Right lung (tissue), 2 donors: ENCODE measurements at regions not wholly inside any gene's neighbourhood (a gene's known extent, or its start where the extent isn't known, plus 50 kb on each side); places are given as distances from the start of the nearest gene placed in this dataset.

Source experiments
- DNase-seq, 2 donors: peaks; one replicate each; pipeline ENCODE4 v3.0.0-alpha.2; 2013

GRCh38 chr2:43086451-43087221, 139.8 kb downstream of the ZFP36L2 start:
- peak; percentile 71 to 77 for DNase-seq

DNA sequence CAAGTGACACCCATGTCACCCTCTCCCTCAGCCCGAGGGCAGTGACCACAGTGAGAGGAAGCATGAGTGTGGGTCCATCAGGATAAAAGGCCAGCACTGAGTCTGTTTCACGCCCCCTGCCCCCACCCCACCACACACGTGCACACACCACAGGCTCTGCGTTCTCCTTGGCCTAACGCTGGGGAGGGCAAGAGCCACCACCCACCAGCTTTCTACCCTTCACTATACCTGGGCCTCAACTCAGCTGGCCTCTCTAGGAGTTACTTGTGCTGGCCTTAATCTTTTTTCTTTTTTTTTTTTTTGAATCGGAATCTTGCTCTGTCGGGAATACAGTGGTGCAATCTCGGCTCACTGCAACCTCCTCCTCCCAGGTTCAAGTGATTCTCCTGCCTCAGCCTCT, 140.5 kb downstream of the ZFP36L2 start:
- DNase-seq: no peak

- no peak for DNase-seq
Observed at GRCh38 chr2:43085505-43085904, 140.9 kb downstream of the ZFP36L2 start.

GRCh38 chr2:43084699-43085091, 141.7 kb downstream of the ZFP36L2 start:
- no peak for DNase-seq

DNA sequence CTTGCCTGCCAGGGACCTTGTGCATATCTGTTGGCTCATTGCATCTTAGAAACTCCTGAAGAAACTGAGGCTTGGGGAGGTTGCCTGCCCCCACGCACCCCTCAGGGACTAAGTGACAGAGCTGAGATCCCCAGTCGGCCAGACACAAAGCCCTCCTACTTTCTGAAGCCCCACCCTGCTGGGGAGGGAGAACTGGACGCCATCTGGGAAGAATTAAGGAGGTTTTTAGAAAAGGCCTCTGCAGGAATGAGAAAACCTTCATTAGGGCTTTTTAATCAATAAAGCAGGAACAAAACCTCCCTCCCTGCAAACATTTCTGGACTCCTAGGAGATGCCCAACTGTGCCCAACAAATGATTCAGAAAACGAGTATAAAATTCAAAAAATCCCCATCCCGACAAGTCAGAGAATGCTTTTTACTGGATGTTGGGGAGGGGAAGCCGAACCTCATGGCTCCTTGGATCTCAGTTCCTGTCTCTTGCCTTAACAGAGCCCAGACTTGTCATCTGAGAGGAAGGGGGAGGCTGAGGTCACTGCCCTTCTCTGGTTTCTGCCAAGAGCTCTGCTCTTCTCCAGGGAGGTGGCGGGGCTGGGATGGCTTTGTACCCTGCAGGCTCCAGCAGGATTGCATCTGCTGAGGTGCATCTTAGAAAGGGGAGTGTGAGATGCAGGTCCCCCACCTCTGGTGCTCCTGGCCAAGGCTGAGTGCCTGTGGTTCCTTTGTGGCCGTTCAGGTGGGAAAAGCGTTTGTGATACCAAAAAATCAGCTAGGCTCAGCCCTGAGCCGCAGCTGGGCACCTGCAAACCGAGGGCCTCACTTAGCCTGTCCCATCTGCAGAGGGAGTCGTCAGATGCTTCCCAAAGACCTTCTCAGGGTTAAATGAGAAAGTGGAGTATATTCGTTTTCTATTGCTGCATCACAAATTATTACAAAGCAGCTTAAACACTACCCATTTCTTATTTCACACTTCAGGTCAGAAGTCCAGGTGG, 142.4 kb downstream of the ZFP36L2 start:
- DNase-seq: no peak

- no peak for DNase-seq
Observed at GRCh38 chr2:43082903-43083677, 143.3 kb downstream of the ZFP36L2 start.

DNA sequence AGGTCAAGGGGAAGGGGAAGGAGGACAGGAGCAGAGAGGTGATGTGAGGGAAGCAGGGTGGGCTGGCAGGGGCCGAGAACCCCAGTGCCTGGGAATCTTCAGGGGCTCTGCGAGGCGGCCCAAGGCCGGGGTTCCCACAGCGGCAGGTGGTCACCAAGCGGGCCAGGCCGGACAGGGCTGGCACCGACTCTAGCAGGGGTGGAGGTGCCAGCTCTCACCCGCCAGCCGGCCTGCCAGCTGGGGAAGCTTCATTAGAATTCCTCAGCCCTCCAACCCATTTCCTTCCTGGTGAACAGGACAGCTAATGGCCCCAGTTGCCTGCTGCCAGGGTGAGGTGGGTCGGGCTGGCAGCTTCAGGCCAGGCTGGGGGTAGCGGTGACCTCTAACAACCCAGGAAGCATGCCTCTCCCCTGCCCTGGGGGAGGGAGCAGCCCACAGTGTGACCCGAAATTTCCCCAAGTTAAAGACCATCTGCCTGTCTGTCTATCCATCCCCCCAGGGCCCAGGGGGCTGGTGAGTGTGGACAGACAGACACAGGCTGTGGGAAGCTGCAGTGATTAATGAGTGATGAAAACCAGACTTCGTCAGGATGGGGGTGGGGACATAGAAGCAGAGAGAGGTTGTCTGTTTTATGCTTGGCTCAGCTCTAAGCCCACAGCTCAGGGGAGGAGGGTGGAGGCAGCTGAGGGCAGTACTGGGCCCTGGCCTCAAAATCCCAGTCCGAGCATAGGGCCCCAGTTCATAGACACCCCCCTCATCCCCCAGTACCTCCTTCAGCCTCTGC, 144.1 kb downstream of the ZFP36L2 start:
- DNase-seq: no peak

GRCh38 chr2:43081131-43081765, 145.2 kb downstream of the ZFP36L2 start:
- DNase-seq: no peak

DNA sequence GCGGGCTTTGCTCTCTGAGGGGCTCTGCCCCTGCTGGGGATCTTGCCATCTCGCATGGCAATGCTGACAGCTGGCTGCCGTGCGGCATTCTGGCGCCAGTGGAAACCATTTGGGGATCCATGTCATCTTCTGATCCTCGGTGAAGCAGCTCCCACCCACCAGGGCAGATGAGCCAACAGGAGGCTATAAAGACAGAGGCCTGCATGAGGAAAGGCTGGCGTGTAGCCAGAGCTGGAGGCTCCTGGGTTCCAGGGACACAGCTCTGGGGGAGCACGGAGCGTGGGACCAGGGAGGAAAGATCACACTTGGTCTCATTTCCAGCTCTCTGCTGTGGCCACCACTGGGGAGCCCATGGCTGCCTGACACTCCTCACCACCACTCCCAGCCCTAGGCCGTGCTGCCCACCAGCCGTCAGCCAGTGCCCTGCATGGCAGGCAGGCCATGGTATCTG, 145.8 kb downstream of the ZFP36L2 start:
- no peak for DNase-seq

DNA sequence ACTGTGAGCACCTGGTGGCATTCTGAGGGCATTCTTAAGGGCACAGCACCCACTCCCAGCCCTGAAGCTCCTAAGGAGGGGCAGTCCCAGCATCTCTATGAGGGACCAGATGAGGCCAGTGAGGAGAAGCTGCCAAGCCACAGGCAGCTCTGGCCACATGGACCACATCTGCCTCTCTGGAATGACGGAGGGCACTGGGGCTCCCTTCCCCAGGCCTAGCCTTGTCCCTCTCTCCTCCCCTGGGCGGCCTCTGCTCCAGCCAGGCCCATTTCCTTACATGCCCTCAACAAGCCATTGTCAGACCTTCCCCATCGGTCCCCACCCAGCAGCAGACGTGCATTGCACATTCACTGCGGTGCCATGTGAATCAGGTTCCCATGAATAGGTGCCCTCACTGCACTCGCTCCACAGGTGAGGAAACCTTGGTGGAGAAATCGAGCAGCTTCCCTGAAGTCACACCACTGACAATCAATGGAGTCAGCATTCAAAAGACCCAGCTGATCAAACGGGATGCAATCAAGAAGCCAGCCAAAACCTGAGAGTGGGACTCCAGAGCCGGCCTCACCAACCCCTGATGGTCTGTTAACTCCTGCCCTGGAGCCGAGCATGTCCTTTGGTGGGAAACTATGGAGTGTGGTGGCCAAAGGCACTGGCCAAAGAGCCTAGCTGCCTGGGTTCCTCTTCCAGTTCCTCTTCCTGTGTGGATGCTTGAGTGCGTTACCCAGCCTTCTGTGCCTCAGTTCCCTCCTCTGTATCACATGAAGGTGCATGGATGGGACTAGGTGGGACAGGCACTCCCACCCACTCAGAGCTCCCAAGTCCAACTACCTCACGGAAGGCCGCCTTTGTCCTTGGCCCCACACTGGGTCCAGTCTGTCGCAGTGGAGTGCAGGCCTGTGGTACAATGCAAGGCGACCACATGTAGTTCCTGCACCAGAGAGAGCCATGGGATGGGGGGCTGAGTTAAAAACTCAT, 147.3 kb downstream of the ZFP36L2 start:
- no peak for DNase-seq

DNA sequence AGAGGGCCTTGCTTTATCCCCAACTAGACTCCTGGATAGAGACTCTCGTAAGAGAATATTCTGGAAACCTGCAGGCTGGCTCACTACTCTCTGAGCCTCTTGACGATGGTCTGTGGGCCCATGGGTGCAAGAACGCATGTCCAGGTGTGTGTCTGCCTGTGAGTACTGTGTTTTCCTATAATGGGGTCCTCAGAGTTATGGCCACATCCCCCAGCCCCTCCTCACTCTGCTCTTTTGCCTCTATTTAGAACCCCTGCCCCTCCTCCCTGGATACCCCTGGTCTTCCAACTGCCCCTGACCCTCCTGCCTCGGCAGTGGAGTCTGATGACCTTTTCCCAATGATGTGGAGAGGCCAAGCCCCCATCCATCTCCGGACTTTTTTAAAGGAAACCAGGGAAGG, 148.1 kb downstream of the ZFP36L2 start:
- no peak for DNase-seq

DNA sequence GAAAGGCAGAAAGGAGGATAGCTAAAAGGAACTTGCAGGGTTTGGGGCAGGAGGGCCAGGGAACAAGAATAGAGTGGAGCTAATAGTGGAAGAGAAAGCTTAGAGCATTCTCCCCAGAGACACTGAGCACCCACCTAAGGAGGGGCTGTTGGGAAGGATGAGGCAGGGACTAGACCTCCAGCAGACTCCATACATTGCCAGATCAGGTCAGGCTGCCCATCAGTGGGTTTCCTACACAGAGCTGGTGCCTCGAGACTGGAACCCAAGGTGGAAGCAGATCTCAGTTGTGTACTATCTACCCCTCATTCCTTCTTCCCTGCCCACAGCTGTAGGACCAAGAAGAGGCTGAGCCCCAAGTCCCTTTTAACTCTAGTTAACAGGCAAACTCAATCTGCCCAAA, 148.5 kb downstream of the ZFP36L2 start:
- no peak for DNase-seq

DNA sequence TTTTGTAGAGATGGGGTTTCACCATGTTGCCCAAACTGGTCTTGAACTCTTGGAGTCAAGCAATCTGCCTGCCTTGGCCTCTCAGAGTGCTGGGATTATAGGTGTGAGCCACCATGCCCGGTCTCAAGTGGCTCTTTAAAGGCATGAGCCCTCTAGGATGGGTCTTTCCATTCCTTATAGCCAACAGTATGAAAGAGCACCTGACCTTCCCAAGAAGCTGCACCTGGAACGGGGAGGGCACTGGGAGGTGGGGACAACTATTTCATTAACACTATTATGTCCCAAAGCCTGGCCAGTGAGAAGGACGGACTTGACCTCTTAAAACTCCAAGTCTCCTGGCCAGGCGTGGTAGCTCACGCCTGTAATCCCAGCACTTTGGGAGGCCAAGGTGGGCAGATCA, 149.7 kb downstream of the ZFP36L2 start:
- no peak for DNase-seq

DNA sequence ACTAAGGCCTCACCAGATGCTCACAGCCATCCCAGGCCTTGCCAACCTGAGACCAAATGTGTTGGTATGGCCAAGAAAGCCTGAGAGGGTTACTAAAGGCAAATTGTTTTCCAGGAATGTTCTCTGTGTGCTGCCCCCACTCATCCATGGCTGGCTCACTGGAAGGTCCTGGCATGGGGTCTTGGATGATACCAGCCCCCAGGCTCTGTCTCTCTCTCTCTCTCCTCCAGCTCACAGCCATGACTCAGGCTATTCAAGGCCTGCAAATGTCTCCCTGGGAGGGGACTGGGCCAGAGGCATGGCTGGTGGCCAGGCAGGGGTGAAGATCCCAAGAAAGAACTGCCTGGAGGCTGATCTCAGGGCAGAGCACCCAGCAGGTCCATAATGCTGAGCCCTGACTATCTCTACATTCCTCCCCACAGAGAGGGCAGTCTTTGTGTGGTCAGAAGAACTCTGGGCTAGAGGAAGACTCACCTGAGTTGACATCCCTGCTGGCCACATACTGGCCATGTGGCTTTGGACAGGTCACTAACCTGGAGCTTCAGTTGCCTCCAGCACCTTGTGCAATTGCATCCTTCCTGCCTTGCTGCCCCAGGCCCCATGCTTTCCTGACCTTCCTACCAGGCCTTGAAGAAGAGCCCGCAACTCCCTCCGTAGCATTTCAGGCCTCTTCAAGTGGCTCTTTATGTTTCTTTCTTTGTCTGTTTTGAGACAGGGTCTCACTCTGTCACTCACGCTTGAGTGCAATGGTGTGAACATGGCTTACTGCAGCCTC, 150.4 kb downstream of the ZFP36L2 start:
- DNase-seq: no peak

- peak; percentile 84 to 90 for DNase-seq
Observed at GRCh38 chr2:43075054-43075593, 151.3 kb downstream of the ZFP36L2 start.

GRCh38 chr2:43074592-43075053, 151.8 kb downstream of the ZFP36L2 start:
- DNase-seq: no peak

DNA sequence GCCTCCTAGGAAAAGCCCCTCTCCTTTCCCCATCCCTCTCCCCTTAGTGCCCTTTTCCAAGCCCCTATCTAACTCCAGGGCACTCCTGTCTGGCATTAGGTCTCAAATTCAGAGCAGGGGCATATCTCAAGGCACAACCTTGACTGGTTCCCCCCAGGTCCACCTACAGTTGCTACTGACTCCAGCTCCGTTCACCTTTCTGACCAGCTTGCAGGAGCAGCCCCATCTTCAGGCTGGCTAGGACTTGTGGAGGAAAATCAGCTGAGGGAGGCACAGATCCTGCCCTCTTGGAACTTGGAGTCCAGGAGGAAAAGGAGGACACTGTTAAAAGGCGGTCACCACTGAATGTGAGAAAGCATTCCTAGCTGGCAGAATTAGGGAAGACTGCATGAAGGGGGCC, 152.4 kb downstream of the ZFP36L2 start:
- no peak for DNase-seq

DNA sequence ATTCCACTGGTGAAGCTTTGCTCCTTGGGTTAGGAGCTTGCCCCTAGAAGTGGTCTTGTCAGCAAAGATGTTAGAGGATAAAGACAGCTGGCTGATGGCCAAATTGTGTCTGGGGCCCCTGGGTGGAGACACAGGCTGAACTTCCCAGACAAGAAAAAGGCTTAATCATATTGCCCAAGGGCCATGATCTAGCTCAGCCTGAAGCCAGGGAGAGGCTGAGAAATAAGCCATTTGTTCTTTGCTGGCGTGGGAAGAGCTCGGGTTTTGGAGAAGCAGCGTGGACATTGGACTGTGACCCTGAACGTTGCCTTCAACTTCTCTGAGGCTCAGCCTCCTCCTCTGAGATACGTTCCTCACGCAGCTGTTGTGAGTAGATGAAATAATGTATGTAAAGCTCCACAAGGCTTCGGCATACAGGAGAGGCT, 153.0 kb downstream of the ZFP36L2 start:
- DNase-seq: peak in 1 of 2 donors; percentile 57
